CD14-positive monocyte (primary cell): ENCODE measurements at regions not wholly inside any gene's neighbourhood (a gene's known extent, or its start where the extent isn't known, plus 50 kb on each side); places are given as distances from the start of the nearest gene placed in this dataset.

Experiments used
- DNase-seq, 3 donors: peaks; one replicate each; pipeline ENCODE4 v3.0.0-alpha.2; 2011 to 2022
- H2AFZ ChIP-seq: 2 replicates; pipeline ENCODE4 v1.6.0; 2012; ENCODE audit warnings: mild to moderate bottlenecking, low read depth, low read length, inconsistent platforms; ENCODE audit not compliant: insufficient read depth, poor library complexity, severe bottlenecking
- H3K27ac ChIP-seq, 2 donors: 1 replicate in 1 of 2; 2 replicates in 1 of 2; pipeline ENCODE4 v1.5.1; 2012 to 2013; ENCODE audit warnings: low read length in 2 of 2, control low read depth in 1 of 2, inconsistent platforms in 1 of 2, low read depth in 1 of 2, mild to moderate bottlenecking in 1 of 2
- H3K27me3 ChIP-seq, 2 donors: one replicate each; pipeline versions ENCODE4 v1.6.0 to v1.6.1; 2011 to 2013; ENCODE audit warnings: low read length in 2 of 2; ENCODE audit not compliant: control insufficient read depth in 2 of 2, insufficient read depth in 2 of 2
- H3K36me3 ChIP-seq, 2 donors: replicated peaks in 1 of 2; 1 replicate in 1 of 2; 2 replicates in 1 of 2; pipeline versions ENCODE4 v1.5.1 to v1.6.1; 2012 to 2013; ENCODE audit warnings: low read length in 2 of 2, control low read depth in 1 of 2, inconsistent platforms in 1 of 2, mild to moderate bottlenecking in 1 of 2; ENCODE audit not compliant: insufficient read depth in 2 of 2, control insufficient read depth in 1 of 2
- H3K4me1 ChIP-seq, 2 donors: 1 replicate in 1 of 2; 2 replicates in 1 of 2; pipeline versions ENCODE4 v1.5.1 to v1.6.1; 2012 to 2013; ENCODE audit warnings: low read length in 2 of 2, control low read depth in 1 of 2, inconsistent platforms in 1 of 2, mild to moderate bottlenecking in 1 of 2, moderate library complexity in 1 of 2; ENCODE audit not compliant: insufficient read depth in 2 of 2, control insufficient read depth in 1 of 2
- H3K4me2 ChIP-seq: replicated peaks from 2 replicates; pipeline ENCODE3; 2012; ENCODE audit warnings: low read length, moderate library complexity, mild to moderate bottlenecking; ENCODE audit not compliant: poor library complexity, severe bottlenecking; ENCODE audit errors: extremely low read depth
- H3K4me3 ChIP-seq, 3 experiments: fragments of 200-600 bp in 1 of 3; sonication (generic) in 1 of 3; replicated peaks in 1 of 3; 1 replicate in 2 of 3; 2 replicates in 1 of 3; pipeline ENCODE4 v1.5.1; 2011 to 2013; ENCODE audit warnings: low read length in 3 of 3, mild to moderate bottlenecking in 3 of 3, control low read depth in 2 of 3, low read depth in 2 of 3, inconsistent platforms in 1 of 3, moderate library complexity in 1 of 3
- H3K79me2 ChIP-seq: 2 replicates; pipeline ENCODE4 v1.6.0; 2012; ENCODE audit warnings: mild to moderate bottlenecking, control low read depth, inconsistent platforms, low read length, moderate library complexity; ENCODE audit not compliant: insufficient read depth
- H3K9ac ChIP-seq: 2 replicates; pipeline ENCODE4 v1.6.0; 2017; ENCODE audit warnings: low read length, mild to moderate bottlenecking; ENCODE audit not compliant: insufficient read depth, poor library complexity, severe bottlenecking
- H3K9me3 ChIP-seq, 2 donors: replicated peaks in 1 of 2; 1 replicate in 1 of 2; 2 replicates in 1 of 2; pipeline versions ENCODE4 v1.5.1 to v1.6.1; 2012 to 2013; ENCODE audit warnings: low read length in 2 of 2, control low read depth in 1 of 2; ENCODE audit not compliant: control insufficient read depth in 1 of 2, insufficient read depth in 1 of 2
- H4K20me1 ChIP-seq: 2 replicates; pipeline ENCODE4 v1.6.0; 2012; ENCODE audit warnings: mild to moderate bottlenecking, low read length, control low read depth, moderate library complexity; ENCODE audit not compliant: insufficient read depth
- H3K27ac Mint-ChIP-seq, 7 donors: one replicate each; pipeline ENCODE4 v1.8.0; 2020; ENCODE audit warnings: mild to moderate bottlenecking in 7 of 7, mixed read lengths in 7 of 7, moderate library complexity in 6 of 7, inconsistent platforms in 2 of 7
- H3K27me3 Mint-ChIP-seq, 3 donors: one replicate each; pipeline ENCODE4 v1.8.0; 2021 to 2022; ENCODE audit warnings: low read depth in 3 of 3, mild to moderate bottlenecking in 3 of 3, mixed read lengths in 3 of 3, moderate library complexity in 3 of 3, inconsistent platforms in 1 of 3
- H3K36me3 Mint-ChIP-seq, 2 donors: one replicate each; pipeline ENCODE4 v1.8.0; 2020; ENCODE audit warnings: mixed read lengths in 2 of 2, inconsistent platforms in 1 of 2, mild to moderate bottlenecking in 1 of 2
- H3K4me1 Mint-ChIP-seq: one replicate; pipeline ENCODE4 v1.8.0; 2020; ENCODE audit warnings: mild to moderate bottlenecking, mixed read lengths
- H3K4me3 Mint-ChIP-seq, 2 donors: one replicate each; pipeline ENCODE4 v1.8.0; 2020; ENCODE audit warnings: mild to moderate bottlenecking in 2 of 2, mixed read lengths in 2 of 2, moderate library complexity in 1 of 2
- H3K9me3 Mint-ChIP-seq, 7 donors: one replicate each; pipeline ENCODE4 v1.8.0; 2020 to 2022; ENCODE audit warnings: mixed read lengths in 7 of 7, mild to moderate bottlenecking in 6 of 7, moderate library complexity in 6 of 7, inconsistent platforms in 2 of 7
- WGBS: methylation state at CpG from one replicate; pipeline ENCODE4 v1.1.5; 2013; ENCODE audit warnings: missing lambda C conversion rate; ENCODE audit not compliant: insufficient coverage; 5-methylcytosine and 5-hydroxymethylcytosine counted together
- intact Hi-C, 2 donors: fragments of 100-400 bp; cut with micrococcal nuclease; formaldehyde crosslinking; loops; one replicate each; pipeline versions ENCODE4 v1.15.0 to v1.15.1; 2023
- TF ChIP-seq, protein P1 (sequence below): fragments of 200-600 bp; IDR thresholded peaks from one replicate; pipeline ENCODE4 v1.8.0; 2022; ENCODE audit warnings: antibody characterized with exemption, mild to moderate bottlenecking

DNA sequence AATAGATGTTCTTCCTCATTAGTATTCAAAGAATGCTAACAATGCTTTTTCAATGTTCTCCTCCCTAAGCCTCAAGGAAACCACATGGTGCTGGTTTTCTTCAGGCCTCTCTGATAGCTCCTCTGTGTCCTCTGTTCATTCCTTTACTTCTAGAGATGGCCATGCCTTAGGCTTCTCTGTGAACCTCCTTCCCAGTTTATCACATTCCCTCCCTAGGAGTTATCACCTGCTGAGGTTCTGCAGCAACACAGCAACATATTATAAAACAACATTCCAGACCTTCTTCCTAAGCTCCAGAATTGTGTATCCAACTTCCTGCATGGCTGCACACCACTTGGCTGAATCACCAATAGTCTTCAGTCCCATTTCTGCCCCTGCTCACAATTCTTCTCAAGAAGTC lies 325.5 kb downstream of the IRS1 start:
- H4K20me1 ChIP-seq, result no peaks in the 10 kb centered on the region
- H3K36me3 Mint-ChIP-seq, result no peaks in the 10 kb centered on the region
- H2AFZ ChIP-seq, result no peak overlapping the region
- no peaks in the 10 kb centered on the region for H3K36me3 ChIP-seq
- no peak overlapping the region for H3K27ac Mint-ChIP-seq
- no peak overlapping the region for H3K9ac ChIP-seq
- no peaks in the 10 kb centered on the region for H3K4me1 ChIP-seq
- H3K4me3 ChIP-seq, result no peak overlapping the region
- H3K27me3 ChIP-seq, result no peaks in the 10 kb centered on the region
- DNase-seq, result no peak
- no peak overlapping the region for H3K4me3 Mint-ChIP-seq
- H3K27ac ChIP-seq, result no peak overlapping the region
- no peak overlapping the region for H3K4me2 ChIP-seq
- H3K9me3 ChIP-seq, result no peaks in the 10 kb centered on the region
- intact Hi-C loops, result no loop called here
- no peaks in the 10 kb centered on the region for H3K79me2 ChIP-seq
- H3K4me1 Mint-ChIP-seq, result no peaks in the 10 kb centered on the region
- H3K9me3 Mint-ChIP-seq, result peaks cover 0 to 5% (median 0%) of the 10 kb centered on the region in 7 donors
- peaks cover 0 to 9% (median 2%) of the 10 kb centered on the region in 3 donors for H3K27me3 Mint-ChIP-seq
- TF ChIP-seq, protein P1, sequence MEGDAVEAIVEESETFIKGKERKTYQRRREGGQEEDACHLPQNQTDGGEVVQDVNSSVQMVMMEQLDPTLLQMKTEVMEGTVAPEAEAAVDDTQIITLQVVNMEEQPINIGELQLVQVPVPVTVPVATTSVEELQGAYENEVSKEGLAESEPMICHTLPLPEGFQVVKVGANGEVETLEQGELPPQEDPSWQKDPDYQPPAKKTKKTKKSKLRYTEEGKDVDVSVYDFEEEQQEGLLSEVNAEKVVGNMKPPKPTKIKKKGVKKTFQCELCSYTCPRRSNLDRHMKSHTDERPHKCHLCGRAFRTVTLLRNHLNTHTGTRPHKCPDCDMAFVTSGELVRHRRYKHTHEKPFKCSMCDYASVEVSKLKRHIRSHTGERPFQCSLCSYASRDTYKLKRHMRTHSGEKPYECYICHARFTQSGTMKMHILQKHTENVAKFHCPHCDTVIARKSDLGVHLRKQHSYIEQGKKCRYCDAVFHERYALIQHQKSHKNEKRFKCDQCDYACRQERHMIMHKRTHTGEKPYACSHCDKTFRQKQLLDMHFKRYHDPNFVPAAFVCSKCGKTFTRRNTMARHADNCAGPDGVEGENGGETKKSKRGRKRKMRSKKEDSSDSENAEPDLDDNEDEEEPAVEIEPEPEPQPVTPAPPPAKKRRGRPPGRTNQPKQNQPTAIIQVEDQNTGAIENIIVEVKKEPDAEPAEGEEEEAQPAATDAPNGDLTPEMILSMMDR, result no peak

DNA sequence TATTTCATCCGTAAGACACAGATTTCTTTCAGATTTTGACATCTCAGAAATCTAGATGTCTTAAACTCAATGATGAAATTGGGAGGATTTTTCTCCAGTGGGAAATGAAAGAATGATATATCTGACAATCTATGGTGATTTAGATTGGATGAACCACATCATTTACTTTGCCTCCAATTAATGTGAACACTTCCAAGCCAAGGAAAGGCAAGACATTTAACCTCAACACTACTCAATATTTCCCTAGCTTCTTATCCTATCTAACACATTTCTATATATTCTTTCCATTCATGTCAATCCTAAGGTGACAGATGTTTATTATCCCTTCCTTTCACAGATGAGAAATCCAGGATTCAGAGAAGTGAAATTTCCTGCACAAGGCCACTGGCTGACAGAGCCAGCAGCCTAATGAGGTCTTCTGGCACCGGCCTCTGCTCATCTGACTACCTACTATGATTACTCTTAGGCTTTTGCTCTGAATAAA lies 327.6 kb downstream of the IRS1 start:
- Mint-ChIP-seq H3K27me3 (peaks cover 0 to 9% (median 0%) of the 10 kb centered on the region in 3 donors), H3K27ac (no peak overlapping the region)

More for the DNA sequence above, 327.6 kb downstream of the IRS1 start:
- no peaks in the 10 kb centered on the region for H3K27me3 ChIP-seq
- intact Hi-C loops, result no loop called here
- no peak for DNase-seq
- Mint-ChIP-seq H3K9me3 (peaks cover 0 to 5% (median 0%) of the 10 kb centered on the region in 7 donors), H3K4me1 (no peaks in the 10 kb centered on the region), H3K4me3 (no peak overlapping the region), H3K36me3 (no peaks in the 10 kb centered on the region)
- H4K20me1 ChIP-seq, result no peaks in the 10 kb centered on the region
- no peaks in the 10 kb centered on the region for H3K4me1 ChIP-seq
- no peaks in the 10 kb centered on the region for H3K79me2 ChIP-seq
- no peaks in the 10 kb centered on the region for H3K9me3 ChIP-seq
- no CpG with 5 or more reads among the region's 2 CpGs for whole genome bisulfite sequencing
- no peak overlapping the region for H3K9ac ChIP-seq
- no peak overlapping the region for H3K27ac ChIP-seq
- no peak overlapping the region for H3K4me3 ChIP-seq
- TF ChIP-seq, protein P1, result no peak
- H2AFZ ChIP-seq, result no peak overlapping the region
- H3K4me2 ChIP-seq, result no peak overlapping the region
- H3K36me3 ChIP-seq, result no peaks in the 10 kb centered on the region
